Liver (tissue), 2 donors: ENCODE measurements at regions not wholly inside any gene's neighbourhood (a gene's known extent, or its start where the extent isn't known, plus 50 kb on each side); places are given as distances from the start of the nearest gene placed in this dataset.
"Not testable (repeated sequence)": the region's sequence is repeated elsewhere in the genome, so short reads cannot be mapped to it uniquely, and the experiment has no call there.

ENCODE experiments used
- CTCF ChIP-seq: fragments of 150-350 bp; IDR thresholded peaks from 2 replicates; pipeline ENCODE4 v1.5.1; 2017; ENCODE audit warnings: improper control_type of control experiment, low read depth, low read length; ENCODE audit not compliant: missing input control
- YY1 ChIP-seq: IDR thresholded peaks from 2 replicates; pipeline ENCODE4 v1.6.1; 2016; ENCODE audit warnings: antibody characterized with exemption, mild to moderate bottlenecking
- TF ChIP-seq, protein P1 (sequence below): IDR thresholded peaks from 2 replicates; pipeline ENCODE4 v1.6.1; 2016; ENCODE audit warnings: antibody characterized with exemption, mild to moderate bottlenecking
- donor health status: healthy.

- TF ChIP-seq CTCF, YY1: not testable (repeated sequence)
- TF ChIP-seq, protein P1, sequence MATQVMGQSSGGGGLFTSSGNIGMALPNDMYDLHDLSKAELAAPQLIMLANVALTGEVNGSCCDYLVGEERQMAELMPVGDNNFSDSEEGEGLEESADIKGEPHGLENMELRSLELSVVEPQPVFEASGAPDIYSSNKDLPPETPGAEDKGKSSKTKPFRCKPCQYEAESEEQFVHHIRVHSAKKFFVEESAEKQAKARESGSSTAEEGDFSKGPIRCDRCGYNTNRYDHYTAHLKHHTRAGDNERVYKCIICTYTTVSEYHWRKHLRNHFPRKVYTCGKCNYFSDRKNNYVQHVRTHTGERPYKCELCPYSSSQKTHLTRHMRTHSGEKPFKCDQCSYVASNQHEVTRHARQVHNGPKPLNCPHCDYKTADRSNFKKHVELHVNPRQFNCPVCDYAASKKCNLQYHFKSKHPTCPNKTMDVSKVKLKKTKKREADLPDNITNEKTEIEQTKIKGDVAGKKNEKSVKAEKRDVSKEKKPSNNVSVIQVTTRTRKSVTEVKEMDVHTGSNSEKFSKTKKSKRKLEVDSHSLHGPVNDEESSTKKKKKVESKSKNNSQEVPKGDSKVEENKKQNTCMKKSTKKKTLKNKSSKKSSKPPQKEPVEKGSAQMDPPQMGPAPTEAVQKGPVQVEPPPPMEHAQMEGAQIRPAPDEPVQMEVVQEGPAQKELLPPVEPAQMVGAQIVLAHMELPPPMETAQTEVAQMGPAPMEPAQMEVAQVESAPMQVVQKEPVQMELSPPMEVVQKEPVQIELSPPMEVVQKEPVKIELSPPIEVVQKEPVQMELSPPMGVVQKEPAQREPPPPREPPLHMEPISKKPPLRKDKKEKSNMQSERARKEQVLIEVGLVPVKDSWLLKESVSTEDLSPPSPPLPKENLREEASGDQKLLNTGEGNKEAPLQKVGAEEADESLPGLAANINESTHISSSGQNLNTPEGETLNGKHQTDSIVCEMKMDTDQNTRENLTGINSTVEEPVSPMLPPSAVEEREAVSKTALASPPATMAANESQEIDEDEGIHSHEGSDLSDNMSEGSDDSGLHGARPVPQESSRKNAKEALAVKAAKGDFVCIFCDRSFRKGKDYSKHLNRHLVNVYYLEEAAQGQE = not testable (repeated sequence)
These were observed 75.9 kb upstream of the AMN1 start for GRCh38 chr12:31804707-31805106.
